ENCODE measurements at regions not wholly inside any gene's neighbourhood (a gene's known extent, or its start where the extent isn't known, plus 50 kb on each side); places are given as distances from the start of the nearest gene placed in this dataset.

DNA sequence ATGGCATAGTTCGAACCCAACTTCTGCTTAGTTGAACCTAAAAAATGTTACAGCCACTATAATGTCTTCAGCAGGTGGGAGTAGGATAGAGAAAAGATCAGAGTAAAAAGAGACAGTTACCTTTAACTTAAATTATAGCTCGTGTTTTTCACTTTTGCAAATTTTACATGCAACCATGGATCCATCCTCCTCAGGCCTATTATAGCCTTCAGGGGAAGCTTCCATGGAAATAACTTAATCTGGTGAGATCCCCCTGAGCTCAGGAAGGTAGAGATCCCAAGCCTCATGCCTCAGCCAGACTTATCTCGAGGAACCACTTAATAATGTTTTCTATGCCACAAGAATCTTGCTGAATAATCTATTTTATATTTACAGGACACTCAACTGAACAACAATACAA lies 159.4 kb upstream of the FAM3C start:
- no peak overlapping the region for H3K4me3 Mint-ChIP-seq (ENCODE audit: unreplicated experiment)
- H3K9me3 Mint-ChIP-seq (ENCODE audit: unreplicated experiment): no peaks in the 10 kb centered on the region
- no peak for TF ChIP-seq CTCF (IDR thresholded peaks at IDR 0.05; ENCODE audit: unreplicated experiment)
- no peaks in the 10 kb centered on the region for H3K36me3 Mint-ChIP-seq (ENCODE audit: low read depth, unreplicated experiment)
- H3K27me3 Mint-ChIP-seq (ENCODE audit: unreplicated experiment): no peaks in the 10 kb centered on the region
- H3K27ac Mint-ChIP-seq (ENCODE audit: unreplicated experiment): no peak overlapping the region
- no peak for DNase-seq (ENCODE audit: low spot score)
- H3K4me1 Mint-ChIP-seq (ENCODE audit: unreplicated experiment): no peaks in the 10 kb centered on the region

DNA sequence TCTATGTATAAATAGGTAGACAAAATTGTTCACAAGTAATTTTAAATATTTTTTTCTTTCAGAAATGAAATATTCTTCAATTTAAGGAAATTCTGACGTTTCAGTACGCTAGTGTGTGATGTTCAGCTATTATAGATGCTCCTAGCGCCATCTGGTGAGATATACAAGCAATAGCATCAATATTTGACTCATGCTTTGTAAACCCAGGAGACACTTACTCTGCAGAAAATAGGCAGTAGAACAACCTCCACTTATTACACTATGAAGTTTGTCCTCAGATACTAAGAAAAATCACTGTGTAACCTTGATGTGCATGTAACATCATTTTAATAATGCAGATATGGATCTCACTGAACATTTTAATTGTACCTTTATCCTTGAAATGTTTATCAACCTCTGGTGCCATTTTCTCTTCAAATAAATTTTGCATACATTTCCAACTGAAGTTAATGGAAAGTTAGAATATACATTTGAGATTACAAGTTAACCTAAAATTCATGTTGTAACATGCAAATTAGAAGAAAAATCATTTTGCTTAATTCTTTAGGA lies 151.5 kb upstream of the FAM3C start:
- peak; percentile 57 for TF ChIP-seq CTCF (IDR thresholded peaks at IDR 0.05; ENCODE audit: unreplicated experiment)
- no peaks in the 10 kb centered on the region for H3K4me1 Mint-ChIP-seq (ENCODE audit: unreplicated experiment)
- H3K27me3 Mint-ChIP-seq (ENCODE audit: unreplicated experiment): no peaks in the 10 kb centered on the region
- no peaks in the 10 kb centered on the region for H3K36me3 Mint-ChIP-seq (ENCODE audit: low read depth, unreplicated experiment)
- no peak overlapping the region for H3K27ac Mint-ChIP-seq (ENCODE audit: unreplicated experiment)
- no peak overlapping the region for H3K4me3 Mint-ChIP-seq (ENCODE audit: unreplicated experiment)
- DNase-seq (ENCODE audit: low spot score): no peak
- H3K9me3 Mint-ChIP-seq (ENCODE audit: unreplicated experiment): no peaks in the 10 kb centered on the region

GRCh38 chr7:121546632-121547543 lies 150.8 kb upstream of the FAM3C start:
- Mint-ChIP-seq H3K27ac (ENCODE audit: unreplicated experiment) (no peak overlapping the region), H3K9me3 (ENCODE audit: unreplicated experiment) (no peaks in the 10 kb centered on the region), H3K4me1 (ENCODE audit: unreplicated experiment) (no peaks in the 10 kb centered on the region), H3K36me3 (ENCODE audit: low read depth, unreplicated experiment) (no peaks in the 10 kb centered on the region), H3K27me3 (ENCODE audit: unreplicated experiment) (no peaks in the 10 kb centered on the region), H3K4me3 (ENCODE audit: unreplicated experiment) (no peak overlapping the region)
- DNase-seq (ENCODE audit: low spot score): no peak
- no peak for TF ChIP-seq CTCF (IDR thresholded peaks at IDR 0.05; ENCODE audit: unreplicated experiment)

- H3K36me3 Mint-ChIP-seq (ENCODE audit: low read depth, unreplicated experiment): no peaks in the 10 kb centered on the region
- H3K4me1 Mint-ChIP-seq (ENCODE audit: unreplicated experiment): no peaks in the 10 kb centered on the region
- no peak overlapping the region for H3K27ac Mint-ChIP-seq (ENCODE audit: unreplicated experiment)
Observed at GRCh38 chr7:121545418-121545817, 149.3 kb upstream of the FAM3C start.

More at GRCh38 chr7:121545418-121545817, 149.3 kb upstream of the FAM3C start:
- Mint-ChIP-seq H3K9me3 (ENCODE audit: unreplicated experiment) (no peaks in the 10 kb centered on the region), H3K4me3 (ENCODE audit: unreplicated experiment) (no peak overlapping the region), H3K27me3 (ENCODE audit: unreplicated experiment) (no peaks in the 10 kb centered on the region)
- TF ChIP-seq CTCF (IDR thresholded peaks at IDR 0.05; ENCODE audit: unreplicated experiment): no peak
- no peak for DNase-seq (ENCODE audit: low spot score)

All from endothelial cell (in vitro differentiated cells).